Stomach (tissue), 8 donors: ENCODE measurements at regions not wholly inside any gene's neighbourhood (a gene's known extent, or its start where the extent isn't known, plus 50 kb on each side); places are given as distances from the start of the nearest gene placed in this dataset.
"Not testable (repeated sequence)": the region's sequence is repeated elsewhere in the genome, so short reads cannot be mapped to it uniquely, and the experiment has no call there.

Experiments
- DNase-seq, 2 donors: peaks; one replicate each; pipeline versions ENCODE4 v3.0.0 to v3.0.0-alpha.2; 2013 to 2019
- H3K27ac ChIP-seq, 5 donors: fragments of 200-600 bp in 4 of 5; sonication (generic) in 4 of 5; one replicate each; pipeline ENCODE4 v1.5.1; 2013 to 2019; ENCODE audit warnings: mild to moderate bottlenecking in 1 of 5, moderate library complexity in 1 of 5
- H3K27me3 ChIP-seq, 3 donors: fragments of 200-600 bp; sonication (generic); one replicate each; pipeline ENCODE4 v1.5.1; 2017 to 2019; ENCODE audit warnings: mixed run types in 1 of 3
- H3K36me3 ChIP-seq, 4 donors: fragments of 200-600 bp; sonication (generic); 1 replicate in 3 of 4; 2 replicates in 1 of 4; pipeline ENCODE4 v1.5.1; 2016 to 2019
- H3K4me1 ChIP-seq, 4 donors: fragments of 200-600 bp; sonication (generic); one replicate each; pipeline ENCODE4 v1.5.1; 2016 to 2019
- H3K4me3 ChIP-seq, 4 donors: fragments of 200-600 bp; sonication (generic) in 3 of 4; one replicate each; pipeline ENCODE4 v1.5.1; 2016 to 2019; ENCODE audit warnings: mild to moderate bottlenecking in 1 of 4
- H3K9me3 ChIP-seq, 4 donors: fragments of 200-600 bp; sonication (generic); one replicate each; pipeline ENCODE4 v1.5.1; 2016 to 2019
- CTCF ChIP-seq, 7 experiments: fragments of 450-650 bp in 4 of 7; fragments of 200-600 bp in 3 of 7; sonication (generic) in 3 of 7; IDR thresholded peaks; one replicate each; pipeline ENCODE4 v1.5.1; 2016 to 2019; ENCODE audit warnings: antibody characterized with exemption in 7 of 7, control low read depth in 2 of 7, mild to moderate bottlenecking in 1 of 7
- EP300 ChIP-seq: sonication (generic); formaldehyde crosslinking; IDR thresholded peaks from one replicate; pipeline ENCODE4 v1.6.1; 2017; ENCODE audit warnings: antibody characterized with exemption
- POLR2A ChIP-seq, 4 donors: fragments of 450-650 bp; IDR thresholded peaks; one replicate each; pipeline ENCODE4 v1.6.1; 2016; ENCODE audit warnings: antibody characterized with exemption in 4 of 4, control low read depth in 2 of 4, mild to moderate bottlenecking in 1 of 4, moderate library complexity in 1 of 4
- POLR2AphosphoS5 ChIP-seq, 3 donors: sonication (generic); formaldehyde crosslinking; IDR thresholded peaks; one replicate each; pipeline ENCODE4 v1.6.1; 2016; ENCODE audit warnings: antibody characterized with exemption in 3 of 3
- WGBS, 5 donors: extraction: QIAGEN DNeasy Blood & Tissue Kit in 3 of 5; methylation state at CpG; one replicate each; pipeline versions ENCODE4 v1.1.5 to v1.1.7; 2013 to 2018; 5-methylcytosine and 5-hydroxymethylcytosine counted together
- intact Hi-C: fragments of 100-400 bp; cut with DNase I; formaldehyde crosslinking; loops from one replicate; pipeline ENCODE4 v1.15.1; 2023; ENCODE audit warnings: low total_unique reads
- donor health status: healthy with polysubstance abuse.
- donor health status: Bipolar disorder and iron deficiency.
- donor health status: healthy.

DNA sequence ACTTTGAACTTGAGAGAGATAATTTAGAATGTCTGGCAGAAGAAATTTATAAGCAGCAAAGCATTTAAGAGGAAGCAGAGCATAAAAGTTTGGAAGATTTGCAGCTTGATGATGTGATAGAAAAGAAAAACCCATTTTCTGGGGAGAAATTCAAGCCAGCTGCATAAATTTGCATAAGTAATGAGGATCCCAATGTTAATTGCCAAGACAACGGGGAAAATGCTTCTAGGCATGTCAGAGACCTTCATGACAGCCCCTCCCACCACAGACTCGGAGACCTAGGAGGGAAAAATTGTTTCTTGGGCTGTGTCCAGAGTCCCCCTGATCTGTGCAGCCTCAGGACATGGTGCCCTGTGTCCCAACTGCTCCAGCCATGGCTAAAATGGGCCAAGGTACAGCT lies 263.6 kb upstream of the POT1 start:
- Histone ChIP-seq H3K4me3 (no peak overlapping the region), H3K27ac (no peak overlapping the region), H3K9me3 (peaks cover 0 to 11% (median 7%) of the 10 kb centered on the region in 4 donors), H3K36me3 (no peaks in the 10 kb centered on the region), H3K4me1 (no peaks in the 10 kb centered on the region), H3K27me3 (no peaks in the 10 kb centered on the region)
- DNase-seq = no peak
- TF ChIP-seq POLR2A (IDR thresholded peaks at IDR 0.05) (no peak), EP300 (no peak), CTCF (IDR thresholded peaks at IDR 0.05) (no peak), POLR2AphosphoS5 (IDR thresholded peaks at IDR 0.05) (no peak)
- intact Hi-C loops = no loop called here
- WGBS, 5 donors = 37 to 74% (median 49%) methylated on average over 2 of the region's 2 CpGs

DNA sequence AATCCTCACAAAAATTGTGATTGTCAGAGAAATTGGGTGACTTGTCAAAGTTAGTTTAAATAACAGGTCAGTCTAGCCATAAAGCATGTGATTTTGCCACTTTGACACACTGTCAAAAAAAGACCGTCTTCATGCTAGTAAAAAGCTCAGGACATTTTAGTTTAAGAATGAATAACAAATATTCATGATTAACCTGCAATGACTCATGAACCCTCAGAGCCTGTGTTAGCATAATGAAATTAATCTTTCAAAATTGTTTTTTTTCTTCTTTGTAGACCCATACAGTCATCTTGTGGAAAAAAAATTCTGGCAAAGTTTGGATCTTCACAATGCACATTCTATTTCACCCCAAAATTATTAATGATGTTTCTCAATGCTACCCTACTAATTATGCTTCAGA lies 255.2 kb upstream of the POT1 start:
- Histone ChIP-seq H3K4me1 (no peaks in the 10 kb centered on the region), H3K4me3 (no peak overlapping the region), H3K27ac (no peak overlapping the region), H3K36me3 (no peaks in the 10 kb centered on the region), H3K27me3 (no peaks in the 10 kb centered on the region), H3K9me3 (peaks cover 0 to 13% (median 2%) of the 10 kb centered on the region in 4 donors)
- 67 to 80% (median 74%) methylated on average over 1 of the region's 1 CpG for whole genome bisulfite sequencing, 5 donors
- TF ChIP-seq POLR2A (IDR thresholded peaks at IDR 0.05) = no peak
- TF ChIP-seq CTCF (IDR thresholded peaks at IDR 0.05) = no peak
- TF ChIP-seq POLR2AphosphoS5 (IDR thresholded peaks at IDR 0.05) = no peak
- no peak for TF ChIP-seq EP300
- intact Hi-C loops = no loop called here
- no peak for DNase-seq

DNA sequence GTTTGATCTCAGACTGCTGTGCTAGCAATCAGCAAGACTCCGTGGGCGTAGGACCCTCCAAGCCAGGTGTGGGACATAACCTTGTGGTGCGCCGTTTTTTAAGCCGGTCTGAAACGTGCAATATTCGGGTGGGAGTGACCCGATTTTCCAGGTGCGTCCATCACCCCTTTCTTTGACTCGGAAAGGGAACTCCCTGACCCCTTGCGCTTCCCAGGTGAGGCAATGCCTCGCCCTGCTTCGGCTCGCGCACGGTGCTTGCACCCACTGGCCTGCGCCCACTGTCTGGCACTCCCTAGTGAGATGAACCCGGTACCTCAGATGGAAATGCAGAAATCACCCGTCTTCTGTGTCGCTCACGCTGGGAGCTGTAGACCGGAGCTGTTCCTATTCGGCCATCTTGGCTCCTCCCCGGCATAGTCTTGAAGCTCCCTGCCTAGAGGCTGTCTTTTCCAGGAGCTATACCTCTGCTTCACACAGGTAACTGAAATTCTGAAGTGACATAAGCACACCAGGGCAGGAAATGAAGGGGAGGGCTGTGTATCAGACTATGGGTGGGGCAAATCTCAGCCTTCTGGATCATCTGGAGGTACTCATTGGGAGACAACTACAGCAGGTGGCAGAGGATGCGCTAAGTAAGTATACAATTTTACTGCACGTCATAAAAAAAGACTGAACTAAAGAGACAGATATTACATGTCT lies 252.1 kb upstream of the POT1 start:
- 88 to 93% (median 91%) methylated on average over 16 to 26 of the region's 26 CpGs for WGBS, 5 donors
- intact Hi-C loops = not testable (repeated sequence)

GRCh38 chr7:125173571-125173970 lies 243.9 kb upstream of the POT1 start:
- no peaks in the 10 kb centered on the region for H3K36me3 ChIP-seq
- no peak overlapping the region for H3K27ac ChIP-seq
- H3K27me3 ChIP-seq = no peaks in the 10 kb centered on the region
- no peaks in the 10 kb centered on the region for H3K9me3 ChIP-seq
- H3K4me3 ChIP-seq = no peak overlapping the region
- no peak for DNase-seq
- TF ChIP-seq CTCF (IDR thresholded peaks at IDR 0.05) (no peak), EP300 (no peak), POLR2A (IDR thresholded peaks at IDR 0.05) (no peak), POLR2AphosphoS5 (IDR thresholded peaks at IDR 0.05) (no peak)
- intact Hi-C loops = no loop called here
- WGBS, 5 donors = 86 to 93% (median 88%) methylated on average over 2 of the region's 2 CpGs
- no peaks in the 10 kb centered on the region for H3K4me1 ChIP-seq

More for the DNA sequence above, 252.1 kb upstream of the POT1 start:
- H3K27me3 ChIP-seq, H3K36me3 ChIP-seq, DNase-seq, H3K27ac ChIP-seq, H3K4me3 ChIP-seq, H3K9me3 ChIP-seq, H3K4me1 ChIP-seq: not testable (repeated sequence)

- Histone ChIP-seq H3K27ac (no peak overlapping the region), H3K4me3 (no peak overlapping the region), H3K27me3 (no peaks in the 10 kb centered on the region), H3K9me3 (no peaks in the 10 kb centered on the region), H3K4me1 (no peaks in the 10 kb centered on the region), H3K36me3 (no peaks in the 10 kb centered on the region)
- TF ChIP-seq CTCF (IDR thresholded peaks at IDR 0.05) (no peak), POLR2AphosphoS5 (IDR thresholded peaks at IDR 0.05) (no peak), POLR2A (IDR thresholded peaks at IDR 0.05) (no peak), EP300 (no peak)
- WGBS, 5 donors = 94 to 98% (median 96%) methylated on average over 1 of the region's 1 CpG
- intact Hi-C loops = no loop called here
- no peak for DNase-seq
Observed at GRCh38 chr7:125169088-125169487, 239.5 kb upstream of the POT1 start.
